GM18909 (cell line): ENCODE measurements at regions not wholly inside any gene's neighbourhood (a gene's known extent, or its start where the extent isn't known, plus 50 kb on each side); places are given as distances from the start of the nearest gene placed in this dataset.

Experiments used
- ATAC-seq: cut with Tn5 transposase; IDR thresholded peaks from one replicate; pipeline ENCODE4 v1.9.1; 2021; ENCODE audit warnings: mild to moderate bottlenecking; ENCODE audit not compliant: unreplicated experiment, poor library complexity

- no peak for ATAC-seq
Measured at GRCh38 chr16:51313198-51313597, 162.1 kb upstream of the SALL1 start.

GRCh38 chr16:51312363-51313150, 161.5 kb upstream of the SALL1 start:
- ATAC-seq: no peak

- no peak for ATAC-seq
Measured at GRCh38 chr16:51310159-51310558, 159.1 kb upstream of the SALL1 start.

- no peak for ATAC-seq
Measured at GRCh38 chr16:51306886-51307595, 156.0 kb upstream of the SALL1 start.

- ATAC-seq: no peak
Measured at GRCh38 chr16:51306116-51306515, 155.0 kb upstream of the SALL1 start.

GRCh38 chr16:51305337-51305736, 154.3 kb upstream of the SALL1 start:
- no peak for ATAC-seq

GRCh38 chr16:51302042-51302441, 151.0 kb upstream of the SALL1 start:
- ATAC-seq: no peak

- no peak for ATAC-seq
Measured at GRCh38 chr16:51298800-51299199, 147.7 kb upstream of the SALL1 start.

GRCh38 chr16:51290442-51291285, 139.6 kb upstream of the SALL1 start:
- ATAC-seq: no peak

GRCh38 chr16:51289336-51289735, 138.3 kb upstream of the SALL1 start:
- no peak for ATAC-seq

- ATAC-seq: no peak
Measured at GRCh38 chr16:51287121-51287755, 136.2 kb upstream of the SALL1 start.

- no peak for ATAC-seq
Measured at GRCh38 chr16:51286272-51286671, 135.2 kb upstream of the SALL1 start.

- no peak for ATAC-seq
Measured at GRCh38 chr16:51276336-51276735, 125.3 kb upstream of the SALL1 start.

- no peak for ATAC-seq
Measured at GRCh38 chr16:51272420-51272819, 121.3 kb upstream of the SALL1 start.

GRCh38 chr16:51271156-51271701, 120.2 kb upstream of the SALL1 start:
- ATAC-seq: no peak

- ATAC-seq: no peak
Measured at GRCh38 chr16:51268237-51268636, 117.2 kb upstream of the SALL1 start.

- no peak for ATAC-seq
Measured at GRCh38 chr16:51267681-51268080, 116.6 kb upstream of the SALL1 start.

GRCh38 chr16:51262428-51262827, 111.4 kb upstream of the SALL1 start:
- no peak for ATAC-seq

- no peak for ATAC-seq
Measured at GRCh38 chr16:51261919-51262318, 110.8 kb upstream of the SALL1 start.

GRCh38 chr16:51255349-51255972, 104.4 kb upstream of the SALL1 start:
- ATAC-seq: no peak
